Endothelial cell of umbilical vein (primary cell): ENCODE measurements at regions not wholly inside any gene's neighbourhood (a gene's known extent, or its start where the extent isn't known, plus 50 kb on each side); places are given as distances from the start of the nearest gene placed in this dataset.

Experiments used
- BruUV-seq: library from RNA; stranded (reverse); fragments of 400-500 nt; replicated peaks from 2 replicates; lab custom pipeline; 2021; lab: Mats Ljungman, UMichigan
- CTCF ChIA-PET: fragments of 300-600, 350-600 bp; sonication (Branson Sonifier 250); formaldehyde crosslinking; loops from one replicate; lab custom pipeline; 2021; ENCODE audit warnings: antibody characterized with exemption, inconsistent platforms; lab: Charles Lee
- POLR2A ChIA-PET: fragments of 300-600, 350-600 bp; sonication (Branson Sonifier 250); formaldehyde crosslinking; loops from one replicate; lab custom pipeline; 2021; ENCODE audit warnings: antibody characterized with exemption, inconsistent platforms; lab: Charles Lee
- DNase-seq: peaks from one replicate; pipeline ENCODE4 v3.0.0-alpha.2; 2011; ENCODE audit warnings: low read depth, low spot score
- FAIRE-seq: peaks from 2 replicates; lab custom pipeline; 2011; peaks lifted over from hg19 to GRCh38; lab: Jason Lieb, UNC
- H2AFZ ChIP-seq: 2 replicates; pipeline ENCODE4 v1.6.0; 2012; ENCODE audit warnings: low read depth, low read length, control low read depth, inconsistent platforms
- H3K27ac ChIP-seq: 2 replicates; pipeline ENCODE4 v1.5.1; 2011; ENCODE audit warnings: low read depth, mild to moderate bottlenecking, control low read depth, low read length, moderate library complexity; ENCODE audit not compliant: insufficient read depth
- H3K27me3 ChIP-seq, 2 experiments: 2 replicates each; pipeline versions ENCODE4 v1.6.0 to v1.6.1; 2011; ENCODE audit warnings: low read length in 2 of 2, mixed read lengths in 1 of 2; ENCODE audit not compliant: control insufficient read depth in 2 of 2, insufficient read depth in 2 of 2
- H3K36me3 ChIP-seq, 2 experiments: 2 replicates in 1 of 2; 3 replicates in 1 of 2; pipeline ENCODE4 v1.5.1; 2011; ENCODE audit warnings: low read length in 2 of 2, mild to moderate bottlenecking in 1 of 2, moderate library complexity in 1 of 2; ENCODE audit not compliant: control insufficient read depth in 2 of 2, insufficient read depth in 2 of 2; ENCODE audit errors: extremely low read depth in 1 of 2
- H3K4me1 ChIP-seq: 3 replicates; pipeline ENCODE4 v1.5.1; 2011; ENCODE audit warnings: mild to moderate bottlenecking, low read length; ENCODE audit not compliant: control insufficient read depth, insufficient read depth; ENCODE audit errors: extremely low read depth
- H3K4me2 ChIP-seq: 2 replicates; pipeline ENCODE4 v1.6.1; 2011; ENCODE audit warnings: low read length, control low read depth, mixed read lengths; ENCODE audit not compliant: insufficient read depth
- H3K4me3 ChIP-seq, 3 experiments: fragments of 200-600 bp in 1 of 3; sonication (generic), shearing (Covaris generic) in 1 of 3; replicated peaks in 1 of 3; 2 replicates each; pipeline ENCODE4 v1.5.1; 2011 to 2016; ENCODE audit warnings: control low read depth in 3 of 3, low read length in 3 of 3, mild to moderate bottlenecking in 2 of 3, inconsistent platforms in 1 of 3, low read depth in 1 of 3, moderate library complexity in 1 of 3; ENCODE audit not compliant: insufficient read depth in 1 of 3
- H3K79me2 ChIP-seq: 2 replicates; pipeline ENCODE4 v1.6.0; 2012; ENCODE audit warnings: low read length, inconsistent platforms; ENCODE audit not compliant: control insufficient read depth, insufficient read depth
- H3K9ac ChIP-seq: replicated peaks from 2 replicates; pipeline ENCODE3; 2011; ENCODE audit warnings: low read length, control low read depth; ENCODE audit not compliant: insufficient read depth; ENCODE audit errors: extremely low read depth
- H3K9me1 ChIP-seq: replicated peaks from 3 replicates; pipeline ENCODE4 v1.6.0; 2011; ENCODE audit warnings: mild to moderate bottlenecking, low read length; ENCODE audit not compliant: control insufficient read depth, insufficient read depth; ENCODE audit errors: extremely low read depth
- H3K9me3 ChIP-seq: replicated peaks from 2 replicates; pipeline ENCODE4 v1.5.1; 2012; ENCODE audit warnings: low read length, inconsistent platforms; ENCODE audit not compliant: control insufficient read depth, insufficient read depth
- H4K20me1 ChIP-seq: replicated peaks from 2 replicates; pipeline ENCODE3; 2011; ENCODE audit warnings: mild to moderate bottlenecking, low read length; ENCODE audit not compliant: control insufficient read depth, insufficient read depth; ENCODE audit errors: extremely low read depth
- CTCF ChIP-seq, 2 donors: IDR thresholded peaks; 1 replicate in 1 of 2; 2 replicates in 1 of 2; pipeline ENCODE4 v1.5.1; 2011; ENCODE audit warnings: low read length in 2 of 2, mild to moderate bottlenecking in 2 of 2, moderate library complexity in 2 of 2, control low read depth in 1 of 2, inconsistent platforms in 1 of 2, low read depth in 1 of 2; ENCODE audit not compliant: insufficient read depth in 1 of 2; ENCODE audit errors: extremely low read depth in 1 of 2
- EZH2 ChIP-seq: IDR thresholded peaks from 2 replicates; pipeline ENCODE4 v1.6.1; 2012; ENCODE audit warnings: borderline replicate concordance, low read depth, mild to moderate bottlenecking, moderate library complexity, low read length, inconsistent platforms; ENCODE audit not compliant: severe bottlenecking
- FOS ChIP-seq: IDR thresholded peaks from 2 replicates; pipeline ENCODE4 v1.6.1; 2011; ENCODE audit warnings: mild to moderate bottlenecking, low read length, moderate library complexity, borderline replicate concordance; ENCODE audit not compliant: insufficient read depth
- GATA2 ChIP-seq: IDR thresholded peaks from 2 replicates; pipeline ENCODE4 v1.7.0; 2011; ENCODE audit warnings: low read depth, mild to moderate bottlenecking, moderate library complexity, mixed read lengths, low read length; ENCODE audit not compliant: insufficient read length, insufficient read depth
- JUN ChIP-seq: IDR thresholded peaks from 2 replicates; pipeline ENCODE4 v1.6.1; 2011; ENCODE audit warnings: borderline replicate concordance, low read depth; ENCODE audit not compliant: insufficient read length, insufficient read depth
- MAX ChIP-seq: IDR thresholded peaks from 2 replicates; pipeline ENCODE4 v1.6.1; 2011; ENCODE audit not compliant: insufficient read depth, insufficient read length
- MYC ChIP-seq: IDR thresholded peaks from one replicate; pipeline ENCODE4 v1.6.1; 2011; ENCODE audit warnings: mild to moderate bottlenecking, low read depth, low read length
- POLR2A ChIP-seq: IDR thresholded peaks from 2 replicates; pipeline ENCODE4 v1.6.1; 2012; ENCODE audit warnings: low read depth, mild to moderate bottlenecking, control low read depth, low read length
- POLR2AphosphoS5 ChIP-seq: IDR thresholded peaks from 2 replicates; pipeline ENCODE4 v1.6.1; 2012; ENCODE audit warnings: low read depth, mild to moderate bottlenecking, control low read depth, low read length, moderate library complexity; ENCODE audit not compliant: insufficient read depth
- dilution Hi-C: fragments of 300-500 bp; cut with MboI; formaldehyde crosslinking; loops from one replicate; pipeline ENCODE4 v1.15.0; 2019; ENCODE audit warnings: low sequenced_read_pairs; ENCODE audit not compliant: extremely low pct_ligation_motif_present
- intact Hi-C: fragments of 100-400 bp; cut with micrococcal nuclease; formaldehyde crosslinking; loops from one replicate; pipeline ENCODE4 v1.10.0; 2022

- Histone ChIP-seq H3K27me3 (no peaks in the 10 kb centered on the region), H3K4me2 (no peak overlapping the region), H3K9ac (no peak overlapping the region), H3K79me2 (no peaks in the 10 kb centered on the region), H3K36me3 (no peaks in the 10 kb centered on the region), H3K9me1 (no peaks in the 10 kb centered on the region), H2AFZ (no peak overlapping the region), H3K27ac (no peak overlapping the region), H3K4me1 (no peaks in the 10 kb centered on the region), H4K20me1 (no peaks in the 10 kb centered on the region), H3K9me3 (no peaks in the 10 kb centered on the region), H3K4me3 (no peak overlapping the region)
- dilution Hi-C loops, result no loop called here
- ChIA-PET CTCF (no interaction called here), POLR2A (no interaction called here)
- TF ChIP-seq JUN (no peak), MAX (no peak), CTCF (IDR thresholded peaks at IDR 0.05; ENCODE audit: extremely low read depth in 1 of 2, insufficient read depth in 1 of 2, low read depth in 1 of 2, low read length in 2 of 2) (no peak), POLR2A (no peak), EZH2 (no peak), GATA2 (no peak), POLR2AphosphoS5 (no peak), FOS (no peak), MYC (no peak)
- BruUV-seq, result no TSS peak
- no peak for DNase-seq
- no peak for FAIRE-seq
- intact Hi-C loops, result loop anchor here (10.0 kb wide), 1 partner anchor 96 kb away; no protein-coding TSS in a partner anchor
Observed at GRCh38 chr2:19409046-19409445, 50.6 kb upstream of the OSR1 start.
